SK-N-SH treated with all-trans-retinoic acid at 6 μM for 48 hours (cell line): ENCODE measurements at regions not wholly inside any gene's neighbourhood (a gene's known extent, or its start where the extent isn't known, plus 50 kb on each side); places are given as distances from the start of the nearest gene placed in this dataset.

Experiments used
- ARNTL ChIP-seq: fragments of 450-650 bp; formaldehyde crosslinking; IDR thresholded peaks from 2 replicates; pipeline ENCODE4 v1.5.0; 2020; ENCODE audit warnings: low read depth, mild to moderate bottlenecking, moderate library complexity, borderline replicate concordance
- ESRRG ChIP-seq: fragments of 250-450 bp; sonication (Bioruptor Pico); IDR thresholded peaks from 2 replicates; pipeline ENCODE4 v1.6.1; 2021; ENCODE audit warnings: mild to moderate bottlenecking
- PATZ1 ChIP-seq: fragments of 250-450 bp; sonication (Bioruptor Pico); IDR thresholded peaks from 2 replicates; pipeline ENCODE4 v1.8.0; 2020; ENCODE audit warnings: mild to moderate bottlenecking, moderate library complexity, borderline replicate concordance
- RARB ChIP-seq: fragments of 250-450 bp; sonication (Bioruptor Pico); IDR thresholded peaks from 2 replicates; pipeline ENCODE4 v1.8.0; 2021; ENCODE audit warnings: mild to moderate bottlenecking, moderate library complexity
- ZC3H10 ChIP-seq: fragments of 250-450 bp; sonication (Bioruptor Pico); IDR thresholded peaks from 2 replicates; pipeline ENCODE4 v1.5.1; 2021; ENCODE audit warnings: mild to moderate bottlenecking, moderate library complexity
- ZFP3 ChIP-seq: fragments of 250-450 bp; sonication (Bioruptor Pico); IDR thresholded peaks from 2 replicates; pipeline ENCODE4 v1.5.0; 2020; ENCODE audit warnings: mild to moderate bottlenecking, moderate library complexity

- TF ChIP-seq ZFP3 (CRISPR knock-in tag) = no peak
- no peak for TF ChIP-seq PATZ1 (CRISPR knock-in tag)
- TF ChIP-seq RARB (CRISPR knock-in tag) = no peak
- TF ChIP-seq ZC3H10 (CRISPR knock-in tag) = no peak
- no peak for TF ChIP-seq ARNTL (CRISPR knock-in tag)
- TF ChIP-seq ESRRG (CRISPR knock-in tag) = no peak
These were observed 133.4 kb downstream of the HNRNPD start for GRCh38 chr4:82240410-82240809.
